ENCODE measurements at regions not wholly inside any gene's neighbourhood (a gene's known extent, or its start where the extent isn't known, plus 50 kb on each side); places are given as distances from the start of the nearest gene placed in this dataset.

- TF ChIP-seq POLR2A (conservative IDR thresholded peaks at IDR 0.05) = no peak
- no peak for TF ChIP-seq ZNF507 (tag; conservative IDR thresholded peaks at IDR 0.05)
- TF ChIP-seq CTCF (IDR thresholded peaks at IDR 0.05 in 2 of 3, conservative IDR thresholded peaks at IDR 0.05 in 1 of 3; ENCODE audit: insufficient read depth in 2 of 3, low read depth in 1 of 3, low read length in 3 of 3) = no peak
- TF ChIP-seq SREBF2 (CRISPR knock-in tag; IDR thresholded peaks at IDR 0.05) = no peak
- no peak for TF ChIP-seq IFI16 (CRISPR knock-in tag; IDR thresholded peaks at IDR 0.05)
- TF ChIP-seq FOXK2 (conservative IDR thresholded peaks at IDR 0.05 in 1 of 2, IDR thresholded peaks at IDR 0.05 in 1 of 2; ENCODE audit: low read depth in 2 of 2) = no peak
Observed at GRCh38 chr18:56214706-56215105, 423.7 kb downstream of the TXNL1 start.
